Neural cell (in vitro differentiated cells): ENCODE measurements at regions not wholly inside any gene's neighbourhood (a gene's known extent, or its start where the extent isn't known, plus 50 kb on each side); places are given as distances from the start of the nearest gene placed in this dataset.

Source experiments
- H2AFZ ChIP-seq: fragments of 200-600, 300-800 bp; sonication (generic), shearing (Covaris generic); 2 replicates; pipeline ENCODE4 v1.6.0; 2014; ENCODE audit warnings: low read depth, mild to moderate bottlenecking, antibody characterized with exemption, low read length, moderate library complexity
- H3F3A ChIP-seq: fragments of 200-600 bp; shearing (Covaris generic); 2 replicates; pipeline ENCODE4 v1.6.1; 2016; ENCODE audit warnings: mild to moderate bottlenecking, moderate library complexity, mixed read lengths, antibody characterized with exemption, low read length; ENCODE audit not compliant: insufficient read depth, poor library complexity, severe bottlenecking
- H3K27ac ChIP-seq: fragments of 200-600, 300-800 bp; sonication (generic), shearing (Covaris generic); 2 replicates; pipeline ENCODE4 v1.5.1; 2014; ENCODE audit warnings: mild to moderate bottlenecking, low read length, moderate library complexity
- H3K27me3 ChIP-seq: fragments of 300-800, 200-600 bp; sonication (generic), shearing (Covaris generic); 2 replicates; pipeline ENCODE4 v1.6.0; 2014; ENCODE audit warnings: mild to moderate bottlenecking, low read depth, low read length, moderate library complexity; ENCODE audit not compliant: insufficient read depth
- H3K36me3 ChIP-seq: fragments of 300-800, 200-600 bp; sonication (generic), shearing (Covaris generic); 2 replicates; pipeline ENCODE4 v1.5.1; 2014; ENCODE audit warnings: mild to moderate bottlenecking, antibody characterized with exemption, low read length, moderate library complexity; ENCODE audit not compliant: insufficient read depth
- H3K4me2 ChIP-seq: fragments of 300-800, 200-600 bp; sonication (generic), shearing (Covaris generic); 2 replicates; pipeline ENCODE4 v1.6.0; 2014; ENCODE audit warnings: mild to moderate bottlenecking, low read length
- H3K4me3 ChIP-seq: fragments of 300-800, 200-600 bp; sonication (generic), shearing (Covaris generic); 2 replicates; pipeline ENCODE4 v1.5.1; 2014; ENCODE audit warnings: mild to moderate bottlenecking, low read length, moderate library complexity
- H3K79me2 ChIP-seq: fragments of 200-600 bp; shearing (Covaris generic); replicated peaks from 2 replicates; pipeline ENCODE4 v1.6.0; 2014; ENCODE audit warnings: mild to moderate bottlenecking, low read length, moderate library complexity; ENCODE audit not compliant: insufficient read depth
- H3K9ac ChIP-seq: fragments of 300-800, 200-600 bp; sonication (generic), shearing (Covaris generic); 2 replicates; pipeline ENCODE4 v1.6.1; 2016; ENCODE audit warnings: mild to moderate bottlenecking, low read length, mixed read lengths
- H3K9me2 ChIP-seq: fragments of 200-600 bp; shearing (Covaris generic); 2 replicates; pipeline ENCODE4 v1.6.1; 2016; ENCODE audit warnings: mild to moderate bottlenecking, low read length, mixed read lengths; ENCODE audit not compliant: insufficient read depth
- H3K9me3 ChIP-seq: fragments of 200-600, 300-800 bp; sonication (generic), shearing (Covaris generic); 2 replicates; pipeline ENCODE4 v1.6.1; 2016; ENCODE audit warnings: mild to moderate bottlenecking, mixed run types, low read length, moderate library complexity, mixed read lengths
- H4K20me1 ChIP-seq: fragments of 200-600 bp; shearing (Covaris generic); 2 replicates; pipeline ENCODE4 v1.6.1; 2016; ENCODE audit warnings: mild to moderate bottlenecking, mixed run types; ENCODE audit not compliant: insufficient read depth
- EP300 ChIP-seq: fragments of 450-650 bp; conservative IDR thresholded peaks from 2 replicates; pipeline ENCODE4 v1.6.1; 2014; ENCODE audit warnings: antibody characterized with exemption, mild to moderate bottlenecking, moderate library complexity; ENCODE audit not compliant: poor library complexity, severe bottlenecking
- EZH2 ChIP-seq: fragments of 200-600, 300-800 bp; shearing (Covaris generic), sonication (generic); IDR thresholded peaks from 2 replicates; pipeline ENCODE4 v1.6.1; 2014; ENCODE audit warnings: antibody characterized with exemption, low read length, borderline replicate concordance, mild to moderate bottlenecking; ENCODE audit not compliant: insufficient read depth, poor library complexity, severe bottlenecking
- MXI1 ChIP-seq: fragments of 450-650 bp; conservative IDR thresholded peaks from 2 replicates; pipeline ENCODE4 v1.6.1; 2014; ENCODE audit warnings: antibody characterized with exemption, mild to moderate bottlenecking; ENCODE audit not compliant: poor library complexity, severe bottlenecking
- POLR2AphosphoS5 ChIP-seq: IDR thresholded peaks from 2 replicates; pipeline ENCODE4 v1.6.1; 2012
- RAD21 ChIP-seq: fragments of 450-650 bp; conservative IDR thresholded peaks from 2 replicates; pipeline ENCODE4 v1.6.1; 2014; ENCODE audit warnings: antibody characterized with exemption, mild to moderate bottlenecking, moderate library complexity
- SMC3 ChIP-seq: fragments of 450-650 bp; conservative IDR thresholded peaks from 2 replicates; pipeline ENCODE4 v1.6.1; 2014; ENCODE audit warnings: antibody characterized with exemption, mild to moderate bottlenecking, moderate library complexity; ENCODE audit not compliant: poor library complexity
- TAF1 ChIP-seq: IDR thresholded peaks from 2 replicates; pipeline ENCODE4 v1.6.1; 2012; ENCODE audit warnings: low read depth
- TF ChIP-seq, protein P1 (sequence below): fragments of 450-650 bp; IDR thresholded peaks from 2 replicates; pipeline ENCODE4 v1.5.1; 2014; ENCODE audit warnings: antibody characterized with exemption, mild to moderate bottlenecking, moderate library complexity; ENCODE audit not compliant: poor library complexity, severe bottlenecking
- TF ChIP-seq, protein P2 (sequence below): IDR thresholded peaks from 2 replicates; pipeline ENCODE4 v1.6.1; 2012; ENCODE audit warnings: borderline replicate concordance

DNA sequence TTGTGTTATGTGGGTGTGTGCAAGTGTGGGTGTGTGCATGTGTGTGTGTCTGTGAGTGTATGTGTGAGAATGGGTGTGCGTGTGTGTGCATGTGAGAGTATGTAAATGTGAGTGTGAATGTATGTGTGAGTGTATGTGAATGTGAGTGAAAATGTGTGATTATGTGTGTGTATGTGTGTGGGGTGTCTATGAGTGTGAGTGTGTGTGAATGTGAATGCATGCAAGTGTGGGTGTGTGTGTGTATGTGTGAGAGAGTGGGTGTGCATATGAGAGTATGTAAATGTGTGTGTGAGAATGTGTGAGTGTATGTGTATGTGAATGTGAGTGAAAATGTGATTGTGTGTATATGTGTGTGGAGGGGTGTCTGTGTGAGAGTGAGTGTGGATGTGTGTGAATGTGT lies 1292.7 kb downstream of the TBC1D22A start:
- H2AFZ ChIP-seq: no peak overlapping the region
- H3F3A ChIP-seq: no peaks in the 10 kb centered on the region
- TF ChIP-seq, protein P1, sequence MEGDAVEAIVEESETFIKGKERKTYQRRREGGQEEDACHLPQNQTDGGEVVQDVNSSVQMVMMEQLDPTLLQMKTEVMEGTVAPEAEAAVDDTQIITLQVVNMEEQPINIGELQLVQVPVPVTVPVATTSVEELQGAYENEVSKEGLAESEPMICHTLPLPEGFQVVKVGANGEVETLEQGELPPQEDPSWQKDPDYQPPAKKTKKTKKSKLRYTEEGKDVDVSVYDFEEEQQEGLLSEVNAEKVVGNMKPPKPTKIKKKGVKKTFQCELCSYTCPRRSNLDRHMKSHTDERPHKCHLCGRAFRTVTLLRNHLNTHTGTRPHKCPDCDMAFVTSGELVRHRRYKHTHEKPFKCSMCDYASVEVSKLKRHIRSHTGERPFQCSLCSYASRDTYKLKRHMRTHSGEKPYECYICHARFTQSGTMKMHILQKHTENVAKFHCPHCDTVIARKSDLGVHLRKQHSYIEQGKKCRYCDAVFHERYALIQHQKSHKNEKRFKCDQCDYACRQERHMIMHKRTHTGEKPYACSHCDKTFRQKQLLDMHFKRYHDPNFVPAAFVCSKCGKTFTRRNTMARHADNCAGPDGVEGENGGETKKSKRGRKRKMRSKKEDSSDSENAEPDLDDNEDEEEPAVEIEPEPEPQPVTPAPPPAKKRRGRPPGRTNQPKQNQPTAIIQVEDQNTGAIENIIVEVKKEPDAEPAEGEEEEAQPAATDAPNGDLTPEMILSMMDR: no peak
- no peak for TF ChIP-seq TAF1
- no peaks in the 10 kb centered on the region for H3K9me3 ChIP-seq
- H4K20me1 ChIP-seq: no peaks in the 10 kb centered on the region
- no peak overlapping the region for H3K4me3 ChIP-seq
- no peak overlapping the region for H3K27ac ChIP-seq
- no peaks in the 10 kb centered on the region for H3K79me2 ChIP-seq
- no peaks in the 10 kb centered on the region for H3K9me2 ChIP-seq
- no peak overlapping the region for H3K4me2 ChIP-seq
- no peaks in the 10 kb centered on the region for H3K36me3 ChIP-seq
- no peak overlapping the region for H3K9ac ChIP-seq
- H3K27me3 ChIP-seq: no peaks in the 10 kb centered on the region

GRCh38 chr22:48054596-48054995 lies 1292.1 kb downstream of the TBC1D22A start:
- Histone ChIP-seq H3K27me3 (no peaks in the 10 kb centered on the region), H3K79me2 (no peaks in the 10 kb centered on the region), H3K4me2 (no peak overlapping the region), H3K9me2 (no peaks in the 10 kb centered on the region), H3K9ac (no peak overlapping the region), H2AFZ (no peak overlapping the region), H3K36me3 (no peaks in the 10 kb centered on the region), H4K20me1 (no peaks in the 10 kb centered on the region), H3F3A (no peaks in the 10 kb centered on the region), H3K9me3 (no peaks in the 10 kb centered on the region), H3K4me3 (no peak overlapping the region), H3K27ac (no peak overlapping the region)
- TF ChIP-seq TAF1: no peak

DNA sequence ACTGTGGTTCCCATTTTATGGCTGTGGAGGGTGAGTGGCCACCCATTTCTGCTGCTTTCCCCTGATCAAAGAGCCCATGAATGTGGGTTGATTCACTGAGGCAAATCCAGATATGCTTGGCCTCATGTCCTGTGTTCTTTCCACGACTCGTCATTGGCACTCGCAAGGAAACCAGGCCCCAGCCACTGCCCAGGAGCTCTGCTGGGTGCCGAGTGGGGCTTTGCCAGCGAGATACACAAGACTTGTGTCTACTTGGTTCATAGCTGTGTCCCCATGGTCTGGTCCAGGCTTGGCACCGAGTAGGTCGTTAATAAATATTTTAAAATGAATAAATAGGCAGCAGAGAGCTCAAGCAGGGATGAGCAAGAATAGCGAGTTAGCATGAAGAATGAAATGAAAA lies 1291.5 kb downstream of the TBC1D22A start:
- Histone ChIP-seq H3K27me3 (no peaks in the 10 kb centered on the region), H3F3A (no peaks in the 10 kb centered on the region), H3K36me3 (no peaks in the 10 kb centered on the region), H3K9ac (no peak overlapping the region), H3K9me3 (no peaks in the 10 kb centered on the region), H3K27ac (no peak overlapping the region), H3K9me2 (no peaks in the 10 kb centered on the region), H4K20me1 (no peaks in the 10 kb centered on the region), H3K4me2 (no peak overlapping the region), H2AFZ (no peak overlapping the region), H3K79me2 (no peaks in the 10 kb centered on the region), H3K4me3 (no peak overlapping the region)
- TF ChIP-seq RAD21 (no peak), TAF1 (no peak), MXI1 (no peak), EZH2 (no peak), POLR2AphosphoS5 (no peak), SMC3 (no peak), EP300 (no peak)
- TF ChIP-seq, protein P2, sequence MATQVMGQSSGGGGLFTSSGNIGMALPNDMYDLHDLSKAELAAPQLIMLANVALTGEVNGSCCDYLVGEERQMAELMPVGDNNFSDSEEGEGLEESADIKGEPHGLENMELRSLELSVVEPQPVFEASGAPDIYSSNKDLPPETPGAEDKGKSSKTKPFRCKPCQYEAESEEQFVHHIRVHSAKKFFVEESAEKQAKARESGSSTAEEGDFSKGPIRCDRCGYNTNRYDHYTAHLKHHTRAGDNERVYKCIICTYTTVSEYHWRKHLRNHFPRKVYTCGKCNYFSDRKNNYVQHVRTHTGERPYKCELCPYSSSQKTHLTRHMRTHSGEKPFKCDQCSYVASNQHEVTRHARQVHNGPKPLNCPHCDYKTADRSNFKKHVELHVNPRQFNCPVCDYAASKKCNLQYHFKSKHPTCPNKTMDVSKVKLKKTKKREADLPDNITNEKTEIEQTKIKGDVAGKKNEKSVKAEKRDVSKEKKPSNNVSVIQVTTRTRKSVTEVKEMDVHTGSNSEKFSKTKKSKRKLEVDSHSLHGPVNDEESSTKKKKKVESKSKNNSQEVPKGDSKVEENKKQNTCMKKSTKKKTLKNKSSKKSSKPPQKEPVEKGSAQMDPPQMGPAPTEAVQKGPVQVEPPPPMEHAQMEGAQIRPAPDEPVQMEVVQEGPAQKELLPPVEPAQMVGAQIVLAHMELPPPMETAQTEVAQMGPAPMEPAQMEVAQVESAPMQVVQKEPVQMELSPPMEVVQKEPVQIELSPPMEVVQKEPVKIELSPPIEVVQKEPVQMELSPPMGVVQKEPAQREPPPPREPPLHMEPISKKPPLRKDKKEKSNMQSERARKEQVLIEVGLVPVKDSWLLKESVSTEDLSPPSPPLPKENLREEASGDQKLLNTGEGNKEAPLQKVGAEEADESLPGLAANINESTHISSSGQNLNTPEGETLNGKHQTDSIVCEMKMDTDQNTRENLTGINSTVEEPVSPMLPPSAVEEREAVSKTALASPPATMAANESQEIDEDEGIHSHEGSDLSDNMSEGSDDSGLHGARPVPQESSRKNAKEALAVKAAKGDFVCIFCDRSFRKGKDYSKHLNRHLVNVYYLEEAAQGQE: no peak
- TF ChIP-seq, protein P1: no peak
